ENCODE measurements at regions not wholly inside any gene's neighbourhood (a gene's known extent, or its start where the extent isn't known, plus 50 kb on each side); places are given as distances from the start of the nearest gene placed in this dataset.

DNA sequence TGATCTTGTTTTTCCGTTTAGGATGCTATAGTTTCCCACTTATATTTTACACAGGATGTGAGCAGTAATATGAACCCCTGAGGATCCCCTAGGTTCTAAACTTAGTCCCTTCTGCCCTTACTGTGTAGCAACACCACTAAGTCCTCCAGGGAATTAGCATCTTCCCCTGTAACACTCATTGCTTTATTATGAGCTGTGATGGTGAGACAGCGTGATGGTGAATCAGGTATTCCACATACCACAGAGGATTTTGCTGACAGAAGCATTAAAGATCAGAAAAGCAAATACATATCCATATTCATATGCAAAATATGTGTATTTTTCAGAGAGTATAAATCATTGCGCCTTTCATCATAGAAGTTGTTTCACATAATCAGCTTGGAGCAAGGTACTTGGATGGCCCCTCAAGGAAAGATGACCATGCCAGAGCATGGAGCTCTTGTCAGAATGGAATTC, 317.0 kb downstream of the ICE1 start:
- TF ChIP-seq, protein P1, sequence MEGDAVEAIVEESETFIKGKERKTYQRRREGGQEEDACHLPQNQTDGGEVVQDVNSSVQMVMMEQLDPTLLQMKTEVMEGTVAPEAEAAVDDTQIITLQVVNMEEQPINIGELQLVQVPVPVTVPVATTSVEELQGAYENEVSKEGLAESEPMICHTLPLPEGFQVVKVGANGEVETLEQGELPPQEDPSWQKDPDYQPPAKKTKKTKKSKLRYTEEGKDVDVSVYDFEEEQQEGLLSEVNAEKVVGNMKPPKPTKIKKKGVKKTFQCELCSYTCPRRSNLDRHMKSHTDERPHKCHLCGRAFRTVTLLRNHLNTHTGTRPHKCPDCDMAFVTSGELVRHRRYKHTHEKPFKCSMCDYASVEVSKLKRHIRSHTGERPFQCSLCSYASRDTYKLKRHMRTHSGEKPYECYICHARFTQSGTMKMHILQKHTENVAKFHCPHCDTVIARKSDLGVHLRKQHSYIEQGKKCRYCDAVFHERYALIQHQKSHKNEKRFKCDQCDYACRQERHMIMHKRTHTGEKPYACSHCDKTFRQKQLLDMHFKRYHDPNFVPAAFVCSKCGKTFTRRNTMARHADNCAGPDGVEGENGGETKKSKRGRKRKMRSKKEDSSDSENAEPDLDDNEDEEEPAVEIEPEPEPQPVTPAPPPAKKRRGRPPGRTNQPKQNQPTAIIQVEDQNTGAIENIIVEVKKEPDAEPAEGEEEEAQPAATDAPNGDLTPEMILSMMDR (IDR thresholded peaks at IDR 0.05; ENCODE audit: insufficient read depth, low read length) = no peak
- TF ChIP-seq, protein P2, sequence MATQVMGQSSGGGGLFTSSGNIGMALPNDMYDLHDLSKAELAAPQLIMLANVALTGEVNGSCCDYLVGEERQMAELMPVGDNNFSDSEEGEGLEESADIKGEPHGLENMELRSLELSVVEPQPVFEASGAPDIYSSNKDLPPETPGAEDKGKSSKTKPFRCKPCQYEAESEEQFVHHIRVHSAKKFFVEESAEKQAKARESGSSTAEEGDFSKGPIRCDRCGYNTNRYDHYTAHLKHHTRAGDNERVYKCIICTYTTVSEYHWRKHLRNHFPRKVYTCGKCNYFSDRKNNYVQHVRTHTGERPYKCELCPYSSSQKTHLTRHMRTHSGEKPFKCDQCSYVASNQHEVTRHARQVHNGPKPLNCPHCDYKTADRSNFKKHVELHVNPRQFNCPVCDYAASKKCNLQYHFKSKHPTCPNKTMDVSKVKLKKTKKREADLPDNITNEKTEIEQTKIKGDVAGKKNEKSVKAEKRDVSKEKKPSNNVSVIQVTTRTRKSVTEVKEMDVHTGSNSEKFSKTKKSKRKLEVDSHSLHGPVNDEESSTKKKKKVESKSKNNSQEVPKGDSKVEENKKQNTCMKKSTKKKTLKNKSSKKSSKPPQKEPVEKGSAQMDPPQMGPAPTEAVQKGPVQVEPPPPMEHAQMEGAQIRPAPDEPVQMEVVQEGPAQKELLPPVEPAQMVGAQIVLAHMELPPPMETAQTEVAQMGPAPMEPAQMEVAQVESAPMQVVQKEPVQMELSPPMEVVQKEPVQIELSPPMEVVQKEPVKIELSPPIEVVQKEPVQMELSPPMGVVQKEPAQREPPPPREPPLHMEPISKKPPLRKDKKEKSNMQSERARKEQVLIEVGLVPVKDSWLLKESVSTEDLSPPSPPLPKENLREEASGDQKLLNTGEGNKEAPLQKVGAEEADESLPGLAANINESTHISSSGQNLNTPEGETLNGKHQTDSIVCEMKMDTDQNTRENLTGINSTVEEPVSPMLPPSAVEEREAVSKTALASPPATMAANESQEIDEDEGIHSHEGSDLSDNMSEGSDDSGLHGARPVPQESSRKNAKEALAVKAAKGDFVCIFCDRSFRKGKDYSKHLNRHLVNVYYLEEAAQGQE (IDR thresholded peaks at IDR 0.05; ENCODE audit: insufficient replicate concordance, low read depth) = no peak
- no peak for TF ChIP-seq POLR2AphosphoS5 (IDR thresholded peaks at IDR 0.05; ENCODE audit: low read depth)

Measured in HL-60 (cell line).